LNCaP clone FGC (cell line): ENCODE measurements at regions not wholly inside any gene's neighbourhood (a gene's known extent, or its start where the extent isn't known, plus 50 kb on each side); places are given as distances from the start of the nearest gene placed in this dataset.

Experiments used
- DNase-seq: peaks from one replicate; pipeline ENCODE4 v3.0.0-alpha.2; 2011; ENCODE audit warnings: low read depth
- H3K4me3 ChIP-seq: 2 replicates; pipeline ENCODE4 v1.5.1; 2011; ENCODE audit warnings: mild to moderate bottlenecking, low read depth, low read length, control low read depth
- TF ChIP-seq, protein P1 (sequence below): IDR thresholded peaks from 2 replicates; pipeline ENCODE4 v1.5.1; 2012; ENCODE audit warnings: mild to moderate bottlenecking; ENCODE audit not compliant: control insufficient read depth, insufficient read depth; ENCODE audit errors: extremely low read depth

DNA sequence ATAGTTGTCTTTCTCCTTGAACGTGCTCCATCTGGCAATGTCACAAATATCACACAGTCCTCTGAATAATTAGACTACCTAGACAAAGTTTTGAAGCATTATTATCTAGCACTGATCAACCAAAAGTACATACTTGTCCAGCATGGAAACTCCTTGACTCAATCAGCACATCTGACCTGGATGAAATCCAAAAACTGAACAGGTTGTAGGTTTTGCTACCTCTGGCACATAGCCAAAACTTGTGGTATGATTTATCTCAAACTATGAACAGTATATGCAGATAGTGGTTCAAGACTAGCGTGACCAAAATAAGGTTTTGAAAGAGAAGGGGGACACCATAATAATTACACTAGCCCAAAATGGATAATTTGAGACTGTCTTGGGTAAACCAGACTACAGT lies 158.1 kb downstream of the ARRDC3 start:
- H3K4me3 ChIP-seq: no peak overlapping the region
- DNase-seq: no peak
- TF ChIP-seq, protein P1, sequence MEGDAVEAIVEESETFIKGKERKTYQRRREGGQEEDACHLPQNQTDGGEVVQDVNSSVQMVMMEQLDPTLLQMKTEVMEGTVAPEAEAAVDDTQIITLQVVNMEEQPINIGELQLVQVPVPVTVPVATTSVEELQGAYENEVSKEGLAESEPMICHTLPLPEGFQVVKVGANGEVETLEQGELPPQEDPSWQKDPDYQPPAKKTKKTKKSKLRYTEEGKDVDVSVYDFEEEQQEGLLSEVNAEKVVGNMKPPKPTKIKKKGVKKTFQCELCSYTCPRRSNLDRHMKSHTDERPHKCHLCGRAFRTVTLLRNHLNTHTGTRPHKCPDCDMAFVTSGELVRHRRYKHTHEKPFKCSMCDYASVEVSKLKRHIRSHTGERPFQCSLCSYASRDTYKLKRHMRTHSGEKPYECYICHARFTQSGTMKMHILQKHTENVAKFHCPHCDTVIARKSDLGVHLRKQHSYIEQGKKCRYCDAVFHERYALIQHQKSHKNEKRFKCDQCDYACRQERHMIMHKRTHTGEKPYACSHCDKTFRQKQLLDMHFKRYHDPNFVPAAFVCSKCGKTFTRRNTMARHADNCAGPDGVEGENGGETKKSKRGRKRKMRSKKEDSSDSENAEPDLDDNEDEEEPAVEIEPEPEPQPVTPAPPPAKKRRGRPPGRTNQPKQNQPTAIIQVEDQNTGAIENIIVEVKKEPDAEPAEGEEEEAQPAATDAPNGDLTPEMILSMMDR: no peak

DNA sequence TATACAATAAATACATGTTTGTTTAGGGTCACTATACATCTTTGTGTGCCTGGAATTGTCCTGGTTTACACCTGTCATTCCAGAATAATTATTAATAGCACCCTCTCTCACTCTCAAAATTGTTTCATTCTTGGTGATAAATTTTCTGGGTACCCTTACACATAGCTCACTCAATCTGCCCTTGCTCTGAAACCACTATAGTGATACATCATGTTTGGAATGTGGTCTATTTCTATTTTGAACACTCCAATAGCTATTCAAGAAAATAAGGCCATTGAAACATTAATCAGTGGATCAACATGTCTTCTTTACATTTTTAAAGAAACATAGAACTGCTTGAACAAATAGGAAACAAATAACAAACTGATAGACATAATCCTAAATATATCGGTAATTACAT lies 158.7 kb downstream of the ARRDC3 start:
- DNase-seq: no peak
- no peak overlapping the region for H3K4me3 ChIP-seq
- TF ChIP-seq, protein P1: no peak

DNA sequence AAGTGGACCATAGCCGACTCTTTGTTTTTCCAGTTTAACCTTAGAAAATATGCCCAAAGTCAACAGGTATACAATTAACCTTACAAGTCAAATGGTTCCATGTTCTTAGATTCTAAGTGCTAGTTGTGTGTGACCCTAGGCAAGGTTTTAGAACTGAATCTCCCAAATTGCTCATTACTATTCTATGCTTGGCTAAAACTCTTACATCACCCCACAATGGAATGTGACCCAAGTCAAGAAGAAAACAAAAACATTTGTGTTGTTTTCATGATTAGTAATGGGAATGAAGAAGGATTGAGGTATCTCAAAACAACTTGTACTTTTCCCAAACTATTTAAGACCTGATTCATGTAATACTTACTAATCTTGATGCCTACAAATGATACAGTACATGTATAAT lies 159.2 kb downstream of the ARRDC3 start:
- DNase-seq: no peak
- H3K4me3 ChIP-seq: no peak overlapping the region
- TF ChIP-seq, protein P1: no peak

DNA sequence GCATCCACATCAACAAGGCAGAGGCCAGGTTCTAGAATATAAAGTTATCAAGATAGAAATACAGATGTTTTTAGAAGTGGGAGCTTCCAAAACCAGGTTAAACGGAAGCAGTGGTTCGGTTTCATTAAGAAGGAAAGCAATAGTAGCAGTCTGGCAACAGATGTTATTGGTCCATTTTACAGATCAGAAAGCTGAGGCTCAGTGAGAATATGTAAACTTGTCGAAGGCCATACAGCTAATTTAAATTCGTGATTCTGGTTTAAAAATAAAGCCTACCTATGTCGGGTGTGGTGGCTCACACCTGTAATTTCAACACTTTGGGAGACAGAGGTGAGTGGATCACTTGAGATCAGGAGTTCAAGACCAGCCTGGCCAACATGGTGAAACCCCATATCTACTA lies 160.6 kb downstream of the ARRDC3 start:
- no peak for DNase-seq
- TF ChIP-seq, protein P1: no peak
- H3K4me3 ChIP-seq: no peak overlapping the region

DNA sequence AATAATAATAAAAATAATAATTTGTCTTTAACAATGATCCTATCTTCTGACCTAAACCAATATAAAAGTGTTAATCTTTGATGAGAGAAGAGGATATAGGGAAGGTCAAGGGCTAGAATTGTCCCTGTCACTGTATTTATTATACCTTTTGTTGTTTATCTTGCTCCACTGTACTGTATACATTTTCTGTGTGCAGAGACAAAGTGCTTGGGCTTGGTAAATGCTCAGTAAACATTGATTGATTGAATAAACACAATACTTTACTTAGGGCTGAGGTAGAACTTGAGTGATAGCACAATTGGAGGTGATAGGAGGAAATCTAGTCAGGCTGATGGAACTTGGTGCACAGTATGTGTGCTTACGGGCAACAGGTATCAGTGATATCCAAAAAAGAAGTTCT lies 161.2 kb downstream of the ARRDC3 start:
- no peak overlapping the region for H3K4me3 ChIP-seq
- no peak for DNase-seq
- TF ChIP-seq, protein P1: no peak

DNA sequence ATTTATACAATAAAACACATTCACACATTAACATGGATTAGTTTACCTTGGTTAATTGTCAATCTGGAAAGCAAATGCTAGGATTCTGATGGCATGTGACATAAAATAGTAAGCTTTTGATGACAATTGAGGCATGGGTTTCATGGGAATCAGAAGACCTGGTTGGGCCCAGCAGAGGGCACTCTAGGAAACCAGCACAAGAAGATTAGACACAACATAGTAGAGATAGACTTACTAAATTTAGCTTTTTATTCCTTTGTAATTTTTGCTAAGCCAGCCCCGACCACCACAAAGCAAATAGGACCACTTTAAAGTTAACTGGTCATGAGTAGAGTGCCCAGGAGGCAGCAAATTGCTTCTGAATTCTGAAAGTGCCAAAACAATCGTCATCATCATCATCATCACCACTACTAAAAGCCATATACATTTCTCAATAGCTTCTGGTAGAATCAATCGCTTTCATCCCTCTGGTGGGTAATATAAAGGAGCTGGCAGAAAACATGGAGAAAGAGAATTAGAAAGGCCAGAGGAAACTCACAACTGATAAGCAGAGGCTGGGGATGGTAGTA lies 163.2 kb downstream of the ARRDC3 start:
- no peak overlapping the region for H3K4me3 ChIP-seq
- TF ChIP-seq, protein P1: no peak
- no peak for DNase-seq

DNA sequence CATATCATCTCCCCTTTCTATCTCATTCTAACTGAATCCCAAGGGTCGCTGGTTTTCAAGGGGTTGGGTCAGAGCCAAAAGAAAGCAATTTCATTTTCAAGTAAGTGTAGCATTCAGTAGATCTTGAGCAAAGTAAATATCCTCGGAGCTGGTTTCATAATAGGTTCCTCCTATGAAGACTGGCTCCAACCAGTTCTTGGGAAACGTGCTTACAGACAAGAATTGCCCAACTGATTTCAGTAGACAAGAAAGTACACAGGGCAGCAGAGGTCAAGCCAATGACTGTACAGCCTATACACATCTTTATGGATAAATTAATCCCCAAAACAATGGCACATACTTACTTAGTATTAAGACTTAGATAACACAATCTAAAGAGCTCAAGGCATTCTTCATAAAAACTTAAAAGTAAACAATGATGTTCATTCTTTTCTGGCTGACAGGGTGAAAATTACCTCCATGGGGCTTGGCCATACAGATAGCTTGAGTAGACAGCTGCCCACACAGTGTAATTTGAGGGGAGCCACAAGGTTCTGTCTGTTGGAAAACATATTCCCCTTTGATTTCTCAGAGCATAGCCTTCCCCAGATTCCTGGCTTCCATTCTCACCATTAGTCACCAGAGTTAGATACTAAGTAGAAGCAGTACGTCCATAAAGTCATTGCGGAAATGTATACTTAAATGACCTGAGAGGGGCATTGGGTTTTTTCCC lies 163.9 kb downstream of the ARRDC3 start:
- TF ChIP-seq, protein P1: no peak
- H3K4me3 ChIP-seq: no peak overlapping the region
- peak; percentile 91 for DNase-seq
